GM21786 (cell line): ENCODE measurements at regions not wholly inside any gene's neighbourhood (a gene's known extent, or its start where the extent isn't known, plus 50 kb on each side); places are given as distances from the start of the nearest gene placed in this dataset.
A peak's percentile ranks its signal among the peaks of the same experiment; 100 is the strongest.
"Not testable (repeated sequence)": the region's sequence is repeated elsewhere in the genome, so short reads cannot be mapped to it uniquely, and the experiment has no call there.

Experiments
- ATAC-seq: cut with Tn5 transposase; IDR thresholded peaks from one replicate; pipeline ENCODE4 v1.9.1; 2021; ENCODE audit not compliant: unreplicated experiment

GRCh38 chr17:70369391-70369790, 200.1 kb downstream of the KCNJ2 start:
- no peak for ATAC-seq

DNA sequence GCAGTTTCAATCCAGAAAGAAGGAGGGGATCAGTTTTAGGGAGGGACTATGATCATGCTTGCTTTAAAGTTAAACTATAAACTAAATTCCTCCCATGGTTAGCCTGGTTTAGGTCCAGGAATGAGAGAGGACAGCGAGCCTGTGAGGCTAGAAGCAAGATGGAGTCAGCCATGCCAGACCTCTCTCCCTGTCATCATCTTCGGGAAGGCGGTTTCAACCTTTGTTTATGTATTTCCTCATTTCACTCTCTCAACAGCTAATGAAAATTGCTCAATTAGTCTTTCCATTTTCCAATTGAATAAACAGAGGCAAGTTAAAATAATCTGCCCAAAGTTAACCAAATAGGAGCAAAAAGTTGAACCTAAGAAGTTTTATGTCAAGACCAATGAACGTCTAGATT, 201.5 kb downstream of the KCNJ2 start:
- no peak for ATAC-seq

GRCh38 chr17:70373369-70373768, 204.0 kb downstream of the KCNJ2 start:
- ATAC-seq, result no peak

DNA sequence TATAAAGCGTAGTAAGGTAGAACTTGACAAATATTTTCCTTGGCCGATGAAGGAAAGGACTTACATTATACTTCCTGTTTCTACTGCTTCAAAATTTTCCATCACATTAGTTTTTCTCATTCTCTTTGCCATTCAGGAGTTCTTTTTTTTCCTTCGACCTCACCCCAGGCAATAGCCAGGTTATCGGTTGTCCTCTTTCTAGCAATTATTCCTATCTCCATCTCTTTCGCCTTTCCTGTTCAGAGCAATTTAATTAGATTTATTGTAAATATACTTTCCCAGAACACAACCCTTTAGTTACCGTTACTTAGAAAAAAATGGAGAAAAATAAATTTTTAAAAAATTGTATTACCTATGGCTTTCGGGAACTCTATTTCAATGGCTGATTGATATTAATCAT, 205.2 kb downstream of the KCNJ2 start:
- ATAC-seq, result no peak

- ATAC-seq, result no peak
Measured at GRCh38 chr17:70375406-70375805, 206.1 kb downstream of the KCNJ2 start.

GRCh38 chr17:70375813-70376770, 206.8 kb downstream of the KCNJ2 start:
- ATAC-seq, result no peak

DNA sequence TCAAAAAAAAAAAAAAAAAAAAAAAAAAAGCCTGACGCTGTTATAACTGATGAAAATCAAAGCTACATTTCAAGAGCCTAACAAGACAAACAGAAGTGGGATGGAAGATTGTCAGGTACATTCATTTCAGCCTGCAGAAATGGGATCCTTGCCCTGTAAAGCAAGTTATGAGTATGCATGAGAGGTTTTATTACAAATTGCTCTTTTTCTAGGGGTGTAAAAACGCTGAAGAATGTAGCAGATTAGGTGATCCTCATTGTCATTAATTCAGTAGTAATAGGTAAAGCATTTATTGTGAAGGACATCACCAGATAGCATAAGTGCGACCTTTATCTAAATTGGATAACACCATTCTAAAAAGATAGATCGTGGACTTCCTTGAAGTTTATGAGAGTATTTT, 208.3 kb downstream of the KCNJ2 start:
- no peak for ATAC-seq

DNA sequence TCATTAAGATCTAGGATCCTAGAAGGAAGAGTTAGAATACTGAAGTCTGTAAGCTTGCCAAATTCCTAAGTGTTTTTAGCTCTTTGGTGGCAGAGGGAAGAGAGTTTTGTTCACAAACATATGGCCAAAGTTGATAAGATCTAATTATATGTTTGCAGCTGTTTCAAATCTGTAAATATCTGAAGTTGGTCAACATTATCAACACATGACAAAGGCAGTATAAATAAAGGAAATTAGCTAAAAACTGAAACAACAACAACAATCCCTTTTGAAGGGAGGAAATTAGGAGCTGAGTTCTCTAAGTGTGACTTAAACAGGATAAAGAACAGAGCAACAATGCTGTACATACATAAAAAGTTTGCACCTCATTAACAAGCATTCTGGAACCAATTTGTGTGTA, 208.7 kb downstream of the KCNJ2 start:
- no peak for ATAC-seq

DNA sequence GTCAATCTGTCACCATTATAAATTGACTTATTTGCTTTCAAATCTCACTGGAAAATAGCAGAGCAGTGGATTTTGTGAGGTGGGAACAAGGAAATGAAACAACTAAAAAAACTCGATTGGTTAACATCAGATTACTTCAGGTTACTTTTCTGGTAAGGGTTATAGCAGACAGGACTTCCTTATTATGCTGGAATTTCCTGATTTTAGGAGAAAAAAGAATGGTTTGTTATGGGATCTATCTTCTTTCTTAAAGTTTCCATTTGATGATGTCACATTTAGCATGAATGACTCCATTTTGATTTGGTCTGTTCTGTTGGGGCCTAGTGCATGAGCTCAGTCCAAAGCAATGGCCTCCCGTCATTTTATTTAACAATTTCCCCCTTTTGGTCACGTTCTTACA, 210.6 kb downstream of the KCNJ2 start:
- ATAC-seq, result no peak

GRCh38 chr17:70381916-70382315, 212.6 kb downstream of the KCNJ2 start:
- ATAC-seq, result not testable (repeated sequence)

- ATAC-seq, result no peak
Measured at GRCh38 chr17:70388326-70388725, 219.0 kb downstream of the KCNJ2 start.

- not testable (repeated sequence) for ATAC-seq
Measured at GRCh38 chr17:70389232-70389757, 220.0 kb downstream of the KCNJ2 start.

DNA sequence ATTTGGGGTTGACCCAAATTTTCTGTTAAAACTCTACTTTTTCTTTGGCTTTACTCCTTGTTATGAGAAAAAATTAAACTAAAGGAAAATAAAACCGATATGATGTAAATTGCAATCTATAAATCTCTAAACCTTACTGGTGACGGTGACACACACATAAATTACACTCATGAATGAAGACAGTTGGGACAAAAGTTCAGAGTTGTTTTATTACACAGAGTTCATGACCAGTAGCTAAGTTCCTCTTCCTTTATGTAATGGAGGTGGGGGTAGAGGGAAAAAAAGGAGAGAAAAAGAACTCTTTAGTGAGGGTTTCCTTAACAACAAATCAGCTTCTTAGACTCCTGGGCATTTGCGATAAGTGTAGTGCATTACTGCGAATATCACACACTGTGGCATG, 220.7 kb downstream of the KCNJ2 start:
- ATAC-seq, result no peak

DNA sequence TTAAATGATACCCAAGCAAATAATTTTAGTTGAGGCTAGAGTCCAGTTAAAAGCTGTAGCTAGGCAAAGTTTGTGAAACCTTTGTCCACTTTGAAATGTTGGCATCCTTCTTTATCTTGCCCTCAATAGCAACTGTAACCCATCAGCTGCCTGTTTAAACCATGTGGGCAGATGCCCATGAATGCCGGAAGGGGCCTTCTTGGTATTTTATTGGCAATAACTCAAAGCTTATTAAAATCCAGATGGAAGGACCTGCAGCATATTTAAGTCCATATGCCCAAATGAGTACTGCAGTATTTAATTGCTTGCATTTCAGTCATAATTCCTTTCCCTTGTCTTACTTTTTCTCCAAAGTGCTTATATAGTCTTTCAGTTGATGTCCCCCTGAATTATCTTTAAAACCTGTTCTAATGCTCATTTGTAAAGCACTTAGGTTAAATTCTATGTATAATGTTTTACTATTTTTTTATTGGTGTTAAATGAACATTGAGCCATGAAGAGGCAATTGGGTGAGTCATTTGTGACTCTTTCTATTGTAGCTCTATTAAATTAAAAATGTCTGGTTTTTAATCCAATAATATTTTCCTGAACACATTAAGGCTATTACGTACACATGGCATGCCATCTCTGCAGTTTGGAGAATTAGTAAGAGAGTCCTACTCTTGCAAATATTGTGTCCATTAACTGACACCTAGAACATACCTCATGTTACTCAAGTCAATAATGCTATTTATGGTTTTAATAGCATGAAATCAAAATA, 225.3 kb downstream of the KCNJ2 start:
- no peak for ATAC-seq

DNA sequence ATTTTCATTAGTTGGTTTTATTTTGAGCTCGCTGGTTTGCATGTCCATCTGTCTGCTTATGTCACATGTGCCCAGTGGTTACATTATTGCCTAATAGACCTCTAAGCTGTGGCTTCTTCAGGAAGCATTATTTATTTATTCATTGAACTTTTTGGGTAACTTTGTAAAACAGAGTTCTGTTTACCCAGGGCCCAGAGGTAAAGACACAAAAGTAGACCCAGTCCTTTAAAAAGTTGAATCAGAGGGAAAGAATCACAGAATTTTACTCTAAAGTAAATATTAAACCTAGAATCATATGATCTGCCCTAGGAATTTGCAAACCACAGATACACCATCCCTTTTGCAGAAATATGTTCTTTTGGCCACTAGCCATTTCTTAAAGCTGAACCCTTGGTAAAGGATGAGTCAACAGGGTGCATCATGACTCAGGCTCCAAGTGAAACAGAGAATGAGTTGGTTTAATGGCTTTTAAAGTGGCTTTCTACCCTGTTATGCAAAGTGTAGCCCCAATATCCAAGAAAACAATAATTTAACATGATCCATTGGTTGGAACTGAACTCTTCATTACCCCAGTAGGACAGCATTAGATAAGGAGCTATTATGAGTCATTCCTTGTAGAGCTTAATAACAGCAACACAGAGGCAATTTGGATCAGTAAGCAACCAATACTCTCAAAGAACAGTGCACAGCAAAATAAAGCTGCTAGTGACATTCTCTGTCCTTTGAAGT, 236.3 kb downstream of the KCNJ2 start:
- peak; percentile 71 for ATAC-seq

GRCh38 chr17:70407506-70407905, 238.2 kb downstream of the KCNJ2 start:
- no peak for ATAC-seq

DNA sequence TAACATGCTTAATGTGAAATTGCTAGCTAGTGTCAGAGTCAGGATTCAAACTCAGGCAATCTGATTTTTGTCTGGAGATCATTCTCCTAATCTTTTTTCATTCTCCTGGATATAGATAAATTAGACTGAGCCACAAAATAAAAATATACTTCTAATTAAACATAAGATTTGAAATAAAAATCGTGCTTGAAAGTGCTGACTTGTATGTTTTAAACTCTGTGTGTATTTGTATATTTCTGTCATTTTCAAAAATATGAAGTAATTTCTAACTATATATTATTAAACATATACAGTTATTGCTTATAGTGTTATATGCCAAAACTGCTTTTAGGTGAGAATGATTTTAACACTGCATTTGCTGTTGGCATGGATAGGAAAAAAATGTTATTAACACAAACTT, 239.4 kb downstream of the KCNJ2 start:
- no peak for ATAC-seq

DNA sequence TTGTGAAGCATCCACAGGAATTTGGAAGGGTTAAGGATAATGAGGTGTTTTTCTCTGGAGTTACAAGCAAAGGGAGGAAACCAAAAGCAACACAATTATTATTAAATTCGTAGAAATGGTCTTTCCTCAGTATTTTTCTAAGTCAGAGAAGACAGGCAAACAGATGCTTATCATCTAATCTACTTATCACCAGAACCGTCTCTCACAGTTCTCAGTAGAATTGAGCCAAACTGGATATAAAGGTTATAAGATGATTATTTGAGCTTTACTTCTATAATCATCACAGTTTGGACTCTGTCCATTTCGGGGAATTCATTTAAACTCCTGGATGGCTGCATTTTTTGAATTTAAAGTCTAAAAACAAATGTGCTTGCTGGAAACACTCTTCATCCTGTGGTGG, 245.0 kb downstream of the KCNJ2 start:
- ATAC-seq, result no peak

GRCh38 chr17:70420861-70421445, 251.6 kb downstream of the KCNJ2 start:
- ATAC-seq, result no peak

DNA sequence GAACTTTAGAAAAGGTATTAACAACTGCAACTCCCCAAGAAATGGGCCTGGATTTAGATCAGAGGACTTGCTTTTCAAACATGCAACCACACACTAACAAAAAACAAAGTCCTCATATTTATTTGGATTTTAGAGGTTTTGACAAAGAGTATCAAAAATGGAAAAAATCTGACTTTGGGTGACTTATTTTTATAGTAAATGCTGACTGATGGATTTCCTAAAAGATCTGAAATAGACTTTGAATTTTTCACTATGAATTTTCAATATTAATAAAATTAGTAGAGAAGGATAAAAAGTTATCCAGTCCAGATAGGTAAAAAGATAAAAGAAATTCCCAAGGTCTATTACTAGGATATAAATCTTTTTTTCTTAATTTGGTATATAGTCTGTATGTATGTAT, 253.5 kb downstream of the KCNJ2 start:
- no peak for ATAC-seq

GRCh38 chr17:70423562-70423961, 254.2 kb downstream of the KCNJ2 start:
- ATAC-seq, result no peak
